MCF 10A (cell line): ENCODE measurements at regions not wholly inside any gene's neighbourhood (a gene's known extent, or its start where the extent isn't known, plus 50 kb on each side); places are given as distances from the start of the nearest gene placed in this dataset.

ENCODE experiments used
- BruUV-seq: library from RNA; stranded (reverse); fragments of 400-500 nt; replicated peaks from 2 replicates; lab custom pipeline; 2021; lab: Mats Ljungman, UMichigan
- CTCF ChIA-PET: fragments of 300-600 bp; sonication (Branson Sonifier 250); formaldehyde crosslinking; extraction: SDS; loops from one replicate; lab custom pipeline; 2021; ENCODE audit warnings: antibody characterized with exemption, inconsistent platforms; lab: Yijun Ruan, JAX
- POLR2A ChIA-PET: fragments of 300-600, 350-650 bp; sonication (Branson Sonifier 250); formaldehyde crosslinking; extraction: SDS; loops from one replicate; lab custom pipeline; 2020; ENCODE audit warnings: antibody characterized with exemption, inconsistent platforms; lab: Yijun Ruan, JAX
- DNase-seq: peaks from one replicate; pipeline ENCODE4 v3.0.0-alpha.2; 2018; ENCODE audit not compliant: unreplicated experiment
- H3K27ac Mint-ChIP-seq: one replicate; pipeline ENCODE4 v1.8.0; 2022; ENCODE audit warnings: mild to moderate bottlenecking, low read depth, mixed read lengths; ENCODE audit not compliant: unreplicated experiment
- H3K27me3 Mint-ChIP-seq: one replicate; pipeline ENCODE4 v1.8.0; 2022; ENCODE audit warnings: mixed read lengths; ENCODE audit not compliant: insufficient read depth, unreplicated experiment
- H3K36me3 Mint-ChIP-seq: one replicate; pipeline ENCODE4 v1.8.0; 2022; ENCODE audit warnings: mild to moderate bottlenecking, moderate library complexity, mixed read lengths; ENCODE audit not compliant: insufficient read depth, unreplicated experiment
- H3K4me1 Mint-ChIP-seq: one replicate; pipeline ENCODE4 v1.8.0; 2022; ENCODE audit warnings: mixed read lengths; ENCODE audit not compliant: insufficient read depth, unreplicated experiment
- H3K4me3 Mint-ChIP-seq: one replicate; pipeline ENCODE4 v1.8.0; 2022; ENCODE audit warnings: mild to moderate bottlenecking, moderate library complexity, mixed read lengths; ENCODE audit not compliant: unreplicated experiment
- H3K9me3 Mint-ChIP-seq: one replicate; pipeline ENCODE4 v1.8.0; 2022; ENCODE audit warnings: mixed read lengths; ENCODE audit not compliant: unreplicated experiment
- intact Hi-C: fragments of 100-400 bp; cut with micrococcal nuclease; formaldehyde crosslinking; loops from 2 replicates; pipeline ENCODE4 v1.14.1; 2022
- TF ChIP-seq, protein P1 (sequence below): fragments of 200-600 bp; IDR thresholded peaks from one replicate; pipeline ENCODE4 v1.8.0; 2022; ENCODE audit warnings: antibody characterized with exemption, mild to moderate bottlenecking; ENCODE audit not compliant: unreplicated experiment

DNA sequence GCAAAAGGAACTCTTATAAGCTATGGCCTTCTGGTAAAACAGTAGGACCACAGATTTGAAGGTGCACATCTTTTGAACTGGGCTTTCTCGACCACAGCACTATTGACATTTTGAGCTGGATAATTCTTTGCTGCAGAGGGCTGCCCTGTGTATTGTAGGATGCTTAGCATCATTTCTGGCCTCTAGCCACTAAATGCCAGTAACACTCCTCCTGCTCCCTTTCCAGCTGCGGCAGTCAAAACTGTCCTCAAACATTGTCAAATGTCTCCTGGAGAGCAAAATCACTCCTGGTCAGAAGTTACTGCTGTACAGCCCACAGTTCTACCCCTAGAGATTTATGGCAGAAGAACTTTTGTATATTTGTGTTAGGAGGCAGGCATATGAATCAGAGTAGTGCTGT lies 836.7 kb downstream of the PLA2G4A start:
- CTCF ChIA-PET = interaction anchor here (0.5 to 1.4 kb wide), 3 partner anchors 9 to 235 kb away, joined by 3 to 4 read pairs (median 3); no protein-coding TSS in a partner anchor
- no peak for DNase-seq

DNA sequence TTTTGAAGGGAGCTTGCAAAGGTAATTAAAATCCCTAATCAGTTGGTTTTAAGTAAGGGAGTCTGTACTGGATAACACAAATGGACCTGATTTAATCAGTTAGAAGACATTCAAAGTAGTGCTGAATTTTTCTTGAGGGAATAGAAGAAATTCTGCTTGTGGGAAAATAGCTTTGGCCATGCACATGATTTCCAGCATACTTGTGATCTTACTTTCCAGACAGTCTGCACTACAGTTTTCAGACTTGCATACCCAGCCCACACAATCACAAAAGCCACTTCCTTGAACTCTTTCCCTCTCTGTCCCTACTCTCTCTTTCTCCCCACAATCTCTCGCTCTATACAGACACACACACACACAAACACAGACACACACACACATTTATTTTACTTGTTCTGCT lies 852.1 kb downstream of the PLA2G4A start:
- peaks cover 6% of the 10 kb centered on the region for H3K4me1 Mint-ChIP-seq
- no peaks in the 10 kb centered on the region for H3K27me3 Mint-ChIP-seq
- no peak overlapping the region for H3K4me3 Mint-ChIP-seq
- TF ChIP-seq, protein P1, sequence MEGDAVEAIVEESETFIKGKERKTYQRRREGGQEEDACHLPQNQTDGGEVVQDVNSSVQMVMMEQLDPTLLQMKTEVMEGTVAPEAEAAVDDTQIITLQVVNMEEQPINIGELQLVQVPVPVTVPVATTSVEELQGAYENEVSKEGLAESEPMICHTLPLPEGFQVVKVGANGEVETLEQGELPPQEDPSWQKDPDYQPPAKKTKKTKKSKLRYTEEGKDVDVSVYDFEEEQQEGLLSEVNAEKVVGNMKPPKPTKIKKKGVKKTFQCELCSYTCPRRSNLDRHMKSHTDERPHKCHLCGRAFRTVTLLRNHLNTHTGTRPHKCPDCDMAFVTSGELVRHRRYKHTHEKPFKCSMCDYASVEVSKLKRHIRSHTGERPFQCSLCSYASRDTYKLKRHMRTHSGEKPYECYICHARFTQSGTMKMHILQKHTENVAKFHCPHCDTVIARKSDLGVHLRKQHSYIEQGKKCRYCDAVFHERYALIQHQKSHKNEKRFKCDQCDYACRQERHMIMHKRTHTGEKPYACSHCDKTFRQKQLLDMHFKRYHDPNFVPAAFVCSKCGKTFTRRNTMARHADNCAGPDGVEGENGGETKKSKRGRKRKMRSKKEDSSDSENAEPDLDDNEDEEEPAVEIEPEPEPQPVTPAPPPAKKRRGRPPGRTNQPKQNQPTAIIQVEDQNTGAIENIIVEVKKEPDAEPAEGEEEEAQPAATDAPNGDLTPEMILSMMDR = no peak
- H3K9me3 Mint-ChIP-seq = no peaks in the 10 kb centered on the region
- H3K27ac Mint-ChIP-seq = no peak overlapping the region
- no peak for DNase-seq
- BruUV-seq = no TSS peak
- POLR2A ChIA-PET = interaction anchor here (0.7 kb wide), 1 partner anchor 34 kb away, joined by 3 read pairs; no protein-coding TSS in a partner anchor
- CTCF ChIA-PET = no interaction called here
- no peaks in the 10 kb centered on the region for H3K36me3 Mint-ChIP-seq
- intact Hi-C loops = no loop called here

More for the DNA sequence above, 836.7 kb downstream of the PLA2G4A start:
- BruUV-seq = no TSS peak
- no peaks in the 10 kb centered on the region for H3K27me3 Mint-ChIP-seq
- H3K9me3 Mint-ChIP-seq = no peaks in the 10 kb centered on the region
- TF ChIP-seq, protein P1 = no peak
- H3K4me1 Mint-ChIP-seq = no peaks in the 10 kb centered on the region
- H3K36me3 Mint-ChIP-seq = no peaks in the 10 kb centered on the region
- intact Hi-C loops = no loop called here
- H3K4me3 Mint-ChIP-seq = no peak overlapping the region
- H3K27ac Mint-ChIP-seq = no peak overlapping the region
- POLR2A ChIA-PET = interaction anchor here (0.5 to 0.7 kb wide), 2 partner anchors 413 to 445 kb away, joined by 3 read pairs; no protein-coding TSS in a partner anchor

DNA sequence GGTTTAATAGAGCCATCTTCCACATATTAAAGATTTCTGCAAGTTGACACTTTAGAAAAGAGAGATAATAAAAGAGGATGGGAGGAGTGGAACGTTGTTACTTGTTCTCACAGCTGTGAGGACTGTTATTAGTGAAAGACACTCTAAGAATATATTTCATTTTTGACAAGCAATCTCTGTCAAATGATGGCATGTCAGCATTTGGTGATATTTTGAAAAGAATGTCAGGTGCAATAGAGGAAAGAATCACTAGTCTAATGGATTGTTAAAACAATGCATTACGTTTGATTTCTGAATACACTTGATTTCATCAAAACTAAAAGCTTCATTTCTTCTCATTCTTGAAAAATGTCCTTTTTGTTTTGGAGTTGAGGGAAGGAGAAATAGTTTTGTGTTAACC lies 853.4 kb downstream of the PLA2G4A start:
- H3K4me3 Mint-ChIP-seq = no peak overlapping the region
- no peaks in the 10 kb centered on the region for H3K9me3 Mint-ChIP-seq
- intact Hi-C loops = no loop called here
- no peaks in the 10 kb centered on the region for H3K36me3 Mint-ChIP-seq
- POLR2A ChIA-PET = interaction anchor here (1.5 kb wide), 1 partner anchor 9 kb away, joined by 4 read pairs; no protein-coding TSS in a partner anchor
- no peaks in the 10 kb centered on the region for H3K27me3 Mint-ChIP-seq
- no peak for DNase-seq
- CTCF ChIA-PET = no interaction called here
- H3K27ac Mint-ChIP-seq = no peak overlapping the region
- peaks cover 6% of the 10 kb centered on the region for H3K4me1 Mint-ChIP-seq
- TF ChIP-seq, protein P1 = no peak
- no TSS peak for BruUV-seq

DNA sequence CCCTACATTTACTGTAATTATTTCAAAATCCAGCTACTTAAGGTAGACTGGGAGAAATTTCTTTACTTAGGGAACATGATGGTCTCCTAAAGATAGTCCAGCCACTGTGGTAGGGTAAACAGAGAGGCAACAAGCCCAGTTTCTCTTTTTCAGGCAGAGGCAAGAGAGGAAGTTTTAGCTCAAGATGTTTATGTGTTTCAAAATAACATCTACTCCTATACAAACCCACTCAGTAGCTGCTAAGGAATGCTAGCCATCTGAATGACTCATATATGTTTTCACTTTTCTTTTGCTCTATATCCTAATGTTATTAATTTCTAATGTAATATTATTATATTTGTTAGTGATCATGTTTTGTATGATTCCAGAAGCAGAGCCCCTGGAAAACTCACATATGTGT lies 856.6 kb downstream of the PLA2G4A start:
- H3K4me1 Mint-ChIP-seq = peaks cover 33% of the 10 kb centered on the region
- peak overlapping the region; percentile 77 for H3K27ac Mint-ChIP-seq
- TF ChIP-seq, protein P1 = no peak
- H3K4me3 Mint-ChIP-seq = no peak overlapping the region
- ChIA-PET POLR2A (interaction anchor here (1.3 to 1.7 kb wide), 3 partner anchors 12 to 160 kb away, joined by 4 to 5 read pairs (median 4); no protein-coding TSS in a partner anchor), CTCF (interaction anchor here (0.6 to 0.8 kb wide), 2 partner anchors 15 to 197 kb away, joined by 3 read pairs; no protein-coding TSS in a partner anchor)
- peaks cover 4% of the 10 kb centered on the region for H3K9me3 Mint-ChIP-seq
- H3K36me3 Mint-ChIP-seq = no peaks in the 10 kb centered on the region
- no peaks in the 10 kb centered on the region for H3K27me3 Mint-ChIP-seq
- DNase-seq = peak; percentile 66
- intact Hi-C loops = no loop called here
- BruUV-seq = no TSS peak
